ENCODE measurements at regions not wholly inside any gene's neighbourhood (a gene's known extent, or its start where the extent isn't known, plus 50 kb on each side); places are given as distances from the start of the nearest gene placed in this dataset.

DNA sequence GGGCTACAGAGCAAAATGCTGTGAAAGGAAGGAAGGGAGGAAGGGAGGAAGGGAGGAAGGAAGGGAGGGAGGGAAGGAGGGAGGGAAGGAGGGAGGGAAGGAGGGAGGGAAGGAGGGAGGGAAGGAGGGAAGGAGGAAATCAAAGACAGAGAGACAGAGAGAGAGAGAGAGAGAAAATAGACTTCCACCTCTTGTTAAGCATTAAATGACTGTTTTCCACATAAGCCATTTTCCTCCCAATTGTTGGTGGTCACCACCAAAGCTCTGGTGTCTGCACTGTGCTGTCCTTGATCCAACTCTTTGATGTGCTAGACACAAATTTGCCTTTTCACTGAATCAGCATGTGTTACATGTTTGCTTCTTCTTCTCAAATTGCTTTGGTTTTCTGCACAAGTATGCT is 90.7 kb upstream of the INHBA start:
- DNase-seq (ENCODE audit: low read depth): no peak

DNA sequence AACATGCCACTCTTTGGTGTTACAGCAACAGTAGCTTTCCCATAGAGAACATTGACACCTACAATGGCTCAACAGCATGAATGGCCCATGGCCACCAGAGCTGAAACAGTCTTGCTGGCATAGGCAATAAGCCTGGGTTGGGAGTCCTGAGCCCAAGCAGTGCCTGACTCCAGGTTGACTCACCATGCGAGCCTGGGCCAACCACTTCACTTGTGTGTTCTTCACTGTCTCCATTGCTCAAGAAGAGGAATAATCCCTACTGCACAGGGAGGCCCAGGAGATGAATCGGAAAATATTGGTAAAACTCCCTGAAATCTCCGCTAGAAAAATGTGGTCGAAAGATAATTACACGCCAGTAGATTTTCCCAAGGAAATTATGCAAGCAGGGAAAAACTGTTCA is 89.2 kb upstream of the INHBA start:
- DNase-seq (ENCODE audit: low read depth): peak; percentile 35

GRCh38 chr7:41788556-41788955 is 85.7 kb upstream of the INHBA start:
- DNase-seq (ENCODE audit: low read depth): no peak

DNA sequence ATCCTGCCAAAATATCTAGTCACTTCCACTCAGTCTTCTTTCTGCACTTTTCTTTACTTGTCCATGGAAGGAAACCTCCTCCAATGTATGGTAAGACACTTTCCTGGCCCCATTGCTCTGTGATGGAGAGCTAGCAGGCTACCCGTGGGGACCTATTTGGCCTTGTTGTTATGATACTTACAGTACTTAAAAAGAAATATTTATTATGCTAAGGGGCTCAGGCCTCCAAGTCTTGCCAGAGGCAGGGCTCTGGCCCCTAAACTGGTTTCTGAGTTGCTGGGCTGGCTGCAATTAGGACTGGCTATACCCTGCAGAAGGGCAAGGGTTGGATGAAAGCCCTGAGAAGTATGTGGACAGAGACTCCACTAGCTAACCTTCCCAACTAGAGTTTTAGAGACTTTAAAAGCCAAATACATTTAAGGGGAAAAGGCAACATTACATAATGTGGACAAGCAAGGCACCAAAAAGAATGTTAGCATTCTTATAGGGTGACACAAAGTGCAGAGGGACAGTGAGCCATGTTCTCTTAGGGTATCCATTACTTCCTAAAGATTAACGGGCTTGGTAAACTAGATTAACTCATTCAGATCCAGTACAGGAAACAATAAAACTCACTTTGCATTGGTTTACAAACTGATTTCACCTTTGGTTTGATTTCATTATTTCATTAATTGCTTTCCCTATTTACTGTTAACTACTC is 84.9 kb upstream of the INHBA start:
- DNase-seq (ENCODE audit: low read depth): no peak

DNA sequence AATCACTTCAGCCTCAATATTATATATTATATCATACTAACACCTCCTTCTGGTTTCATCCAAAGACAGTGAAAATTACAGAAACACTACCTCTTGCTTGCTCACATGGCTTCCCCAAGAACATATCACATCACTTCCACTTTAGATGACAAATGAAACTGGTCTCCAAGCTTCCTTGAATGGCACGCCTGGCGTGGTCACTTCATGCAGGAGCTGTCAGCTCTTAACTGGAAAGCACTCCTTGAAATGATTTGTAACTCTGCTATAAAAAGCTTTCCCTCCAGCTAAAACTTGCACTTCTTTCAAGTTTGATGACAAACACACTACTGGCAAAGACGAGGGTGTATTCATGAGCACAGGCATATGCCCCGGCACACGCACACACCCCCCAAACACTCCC is 84.1 kb upstream of the INHBA start:
- DNase-seq (ENCODE audit: low read depth): no peak

DNA sequence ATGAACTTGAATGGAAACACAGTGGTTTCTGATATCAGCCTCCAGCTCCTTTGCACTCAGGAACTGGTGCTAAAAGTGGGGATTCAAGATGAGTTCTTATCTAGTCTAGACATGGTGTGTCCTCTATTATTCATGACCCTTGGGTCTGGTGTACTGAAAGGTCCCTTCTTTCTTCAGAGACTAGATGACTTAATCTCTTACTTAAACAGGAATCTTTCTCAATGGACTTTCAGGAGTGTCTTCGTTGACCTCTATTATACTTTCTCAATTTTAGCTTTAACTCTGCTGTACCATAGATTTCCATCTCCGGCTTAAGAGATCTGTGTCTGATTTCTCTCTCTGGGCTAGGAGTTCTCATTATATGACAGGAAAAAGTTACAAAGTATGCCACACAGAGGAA is 83.5 kb upstream of the INHBA start:
- no peak for DNase-seq (ENCODE audit: low read depth)

DNA sequence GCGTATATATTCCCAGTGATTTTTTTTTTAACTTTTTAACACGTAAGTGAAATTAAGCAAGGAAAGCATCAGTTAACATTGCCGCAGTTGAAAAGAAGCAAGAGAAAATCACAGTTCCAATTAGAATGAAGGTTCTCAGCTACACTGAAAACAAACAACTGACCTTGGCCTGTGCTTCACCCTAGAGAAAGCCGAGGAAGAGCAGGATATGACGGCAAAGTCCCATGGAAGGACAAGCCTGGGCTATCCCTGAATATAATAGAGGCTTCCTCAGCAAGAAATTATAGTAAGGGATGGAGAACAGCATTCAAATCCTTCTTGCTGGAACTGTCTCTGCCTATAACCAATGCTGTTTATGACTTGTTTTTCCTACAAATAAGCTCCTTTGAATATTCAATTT is 83.0 kb upstream of the INHBA start:
- no peak for DNase-seq (ENCODE audit: low read depth)

DNA sequence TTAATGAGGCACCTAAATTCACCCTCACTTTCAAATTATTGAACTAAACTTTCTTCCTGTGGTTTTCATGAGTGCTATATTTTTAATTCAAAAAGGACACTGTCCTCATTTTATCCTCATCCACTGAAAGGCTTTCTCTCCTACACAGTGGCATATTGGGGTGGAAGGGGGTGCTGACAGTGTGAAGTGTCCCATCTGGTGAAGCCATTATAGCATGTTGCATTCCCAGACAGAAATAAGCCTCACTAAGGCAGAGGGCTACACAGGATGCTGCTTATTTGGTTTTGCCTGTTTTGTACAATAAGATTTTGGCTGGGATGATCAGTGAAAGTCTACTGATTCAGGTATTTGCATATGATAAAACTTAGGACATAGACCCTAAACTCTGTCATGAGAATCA is 82.4 kb upstream of the INHBA start:
- DNase-seq (ENCODE audit: low read depth): no peak

GRCh38 chr7:41779918-41780317 is 77.0 kb upstream of the INHBA start:
- DNase-seq (ENCODE audit: low read depth): no peak

- DNase-seq (ENCODE audit: low read depth): no peak
These were observed 75.2 kb upstream of the INHBA start for GRCh38 chr7:41777894-41778596.

- DNase-seq (ENCODE audit: low read depth): no peak
These were observed 72.1 kb upstream of the INHBA start for GRCh38 chr7:41774966-41775365.

DNA sequence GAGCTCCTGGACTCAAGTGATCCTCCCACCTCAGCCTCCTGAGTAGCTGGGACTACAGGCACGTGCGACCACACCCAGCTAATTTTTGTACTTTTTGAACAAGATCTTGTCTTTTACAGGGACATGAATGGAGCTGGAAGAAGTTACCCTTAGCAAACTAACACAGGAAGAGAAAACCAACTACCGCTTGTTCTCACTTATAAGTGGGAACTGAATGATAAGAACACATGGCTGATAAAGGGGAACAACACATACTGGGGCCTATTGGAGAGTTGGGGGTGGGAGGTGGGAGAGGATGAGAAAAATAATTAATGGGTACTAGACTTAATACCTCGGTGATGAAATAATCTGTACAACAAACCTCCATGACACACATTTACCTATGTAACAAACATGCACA is 70.9 kb upstream of the INHBA start:
- no peak for DNase-seq (ENCODE audit: low read depth)

GRCh38 chr7:41771717-41772116 is 68.8 kb upstream of the INHBA start:
- DNase-seq (ENCODE audit: low read depth): no peak

- DNase-seq (ENCODE audit: low read depth): no peak
These were observed 66.3 kb upstream of the INHBA start for GRCh38 chr7:41769162-41769561.

DNA sequence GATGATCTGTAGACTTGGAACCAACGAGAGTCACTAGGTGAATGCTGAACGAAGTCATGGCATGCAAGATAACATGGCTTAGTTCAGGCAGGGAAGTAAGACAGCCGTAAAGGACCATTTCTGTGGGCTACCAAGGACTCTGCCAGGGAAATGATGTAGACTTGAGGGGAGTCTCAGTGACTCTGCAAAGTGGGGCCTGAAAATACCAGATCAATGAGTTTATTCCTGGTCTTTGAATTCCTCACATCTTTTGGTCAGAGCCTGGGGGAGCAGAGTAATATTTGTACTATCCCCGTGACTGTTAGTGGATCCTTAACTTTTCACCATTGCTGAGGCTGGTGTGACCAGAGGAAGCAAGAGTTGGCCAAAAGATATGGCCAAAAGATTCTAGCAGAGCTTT is 60.7 kb upstream of the INHBA start:
- DNase-seq (ENCODE audit: low read depth): no peak

- no peak for DNase-seq (ENCODE audit: low read depth)
These were observed 59.8 kb upstream of the INHBA start for GRCh38 chr7:41762641-41763040.

- no peak for DNase-seq (ENCODE audit: low read depth)
These were observed 57.4 kb upstream of the INHBA start for GRCh38 chr7:41760293-41760692.

DNA sequence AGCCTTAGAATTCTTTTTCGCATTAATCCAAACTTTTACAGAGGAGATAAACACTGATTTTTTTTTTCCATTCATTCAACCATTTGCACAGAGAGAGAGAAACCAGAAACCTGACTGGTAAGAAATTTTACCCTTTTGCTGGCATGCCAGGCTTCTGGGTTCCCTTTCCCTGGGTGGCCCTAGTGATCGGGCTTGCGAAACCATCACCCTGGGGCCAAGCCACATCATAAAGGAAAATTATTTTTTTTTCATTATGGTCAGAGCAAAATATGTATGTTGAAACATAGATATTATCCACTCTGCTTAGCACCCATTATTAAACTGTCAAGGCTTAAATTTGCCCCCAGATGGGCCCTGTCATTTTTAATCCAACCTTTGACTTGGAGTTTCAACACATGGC is 55.4 kb upstream of the INHBA start:
- peak; percentile 70 for DNase-seq (ENCODE audit: low read depth)

DNA sequence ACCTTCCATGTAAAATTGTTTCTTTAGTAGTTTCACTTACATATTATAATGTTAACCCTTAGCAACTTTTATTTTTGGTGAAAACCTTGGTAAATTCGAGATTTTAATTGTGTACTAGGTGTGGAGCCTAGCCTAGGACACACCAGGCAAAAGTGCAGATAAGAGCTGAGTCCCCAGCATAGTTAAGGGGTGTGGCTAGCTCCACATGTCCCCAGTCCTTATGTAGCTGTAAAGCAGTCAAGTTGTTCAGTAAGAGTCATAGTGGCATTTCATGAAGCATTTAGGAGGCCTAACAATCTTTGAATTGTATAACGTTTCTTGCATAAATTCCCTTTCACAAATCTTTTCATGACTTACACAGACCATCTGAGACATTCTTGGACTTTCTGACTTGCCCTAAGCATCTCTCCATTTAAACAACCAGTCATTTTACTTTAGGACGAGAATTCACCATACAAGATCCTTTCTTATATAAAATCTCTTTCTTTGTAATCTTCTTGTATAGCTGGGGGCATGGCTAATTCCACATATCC is 53.8 kb upstream of the INHBA start:
- no peak for DNase-seq (ENCODE audit: low read depth)

DNA sequence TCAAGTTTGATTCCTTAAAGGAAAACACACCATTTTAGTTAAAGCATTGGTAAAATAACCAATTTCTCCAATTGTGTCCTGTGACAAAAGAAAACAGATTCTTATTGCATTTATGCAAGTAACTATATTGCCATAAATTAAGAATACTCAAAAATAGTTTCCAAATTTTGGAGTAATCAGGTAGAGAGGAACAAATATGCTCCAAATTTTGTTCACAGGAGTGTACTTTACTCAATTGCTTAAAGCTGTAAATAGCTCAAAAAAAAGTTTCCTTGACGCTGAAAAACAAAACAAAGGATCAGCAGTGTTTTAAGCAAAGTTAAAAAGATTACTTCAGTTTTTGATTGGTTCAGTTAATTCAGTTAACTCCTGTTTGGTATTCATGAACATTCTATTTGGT is 52.2 kb upstream of the INHBA start:
- DNase-seq (ENCODE audit: low read depth): no peak

DNA sequence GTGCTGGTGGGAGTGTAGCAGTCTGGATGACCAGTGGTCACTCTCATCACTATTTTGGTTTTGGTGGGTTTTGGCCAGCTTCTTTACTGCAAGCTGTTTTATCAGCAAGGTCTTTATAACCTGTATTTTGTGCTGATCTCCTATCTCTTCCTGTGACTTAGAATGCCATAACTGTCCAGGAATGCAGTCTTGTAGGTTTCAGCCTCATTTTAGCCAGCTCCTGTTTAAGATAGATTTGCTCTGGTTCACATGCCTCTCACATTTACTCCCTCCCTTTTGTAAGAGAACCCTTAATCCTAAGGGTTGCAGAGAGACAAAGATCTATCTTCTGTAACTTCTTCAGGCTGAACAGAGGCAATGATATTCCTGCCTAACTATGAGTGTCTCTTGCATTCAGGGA is 51.2 kb upstream of the INHBA start:
- DNase-seq (ENCODE audit: low read depth): no peak

Data from fibroblast of gingiva (primary cell).